ENCODE measurements at regions not wholly inside any gene's neighbourhood (a gene's known extent, or its start where the extent isn't known, plus 50 kb on each side); places are given as distances from the start of the nearest gene placed in this dataset.
A peak's percentile ranks its signal among the peaks of the same experiment; 100 is the strongest.
"Not testable (repeated sequence)": the region's sequence is repeated elsewhere in the genome, so short reads cannot be mapped to it uniquely, and the experiment has no call there.

GRCh38 chr5:154614595-154614994, 136.6 kb upstream of the HAND1 start:
- DNase-seq = no peak

- no peak for DNase-seq
These were observed 136.1 kb upstream of the HAND1 start for GRCh38 chr5:154614125-154614524.

- DNase-seq = no peak
These were observed 134.6 kb upstream of the HAND1 start for GRCh38 chr5:154612666-154613065.

- no peak for DNase-seq
These were observed 133.3 kb upstream of the HAND1 start for GRCh38 chr5:154611341-154611767.

GRCh38 chr5:154610321-154611154, 132.5 kb upstream of the HAND1 start:
- DNase-seq = peak; percentile 29

GRCh38 chr5:154609251-154609650, 131.2 kb upstream of the HAND1 start:
- DNase-seq = no peak

- DNase-seq = no peak
These were observed 130.5 kb upstream of the HAND1 start for GRCh38 chr5:154608531-154609011.

GRCh38 chr5:154607746-154608145, 129.7 kb upstream of the HAND1 start:
- no peak for DNase-seq

- no peak for DNase-seq
These were observed 128.2 kb upstream of the HAND1 start for GRCh38 chr5:154606246-154606645.

GRCh38 chr5:154603953-154604679, 126.1 kb upstream of the HAND1 start:
- DNase-seq = no peak

- DNase-seq = no peak
These were observed 125.5 kb upstream of the HAND1 start for GRCh38 chr5:154603485-154603884.

GRCh38 chr5:154603011-154603410, 125.0 kb upstream of the HAND1 start:
- DNase-seq = no peak

GRCh38 chr5:154601014-154601413, 123.0 kb upstream of the HAND1 start:
- DNase-seq = no peak

GRCh38 chr5:154598021-154598420, 120.0 kb upstream of the HAND1 start:
- DNase-seq = no peak

- DNase-seq = not testable (repeated sequence)
These were observed 118.8 kb upstream of the HAND1 start for GRCh38 chr5:154596844-154597243.

- DNase-seq = no peak
These were observed 117.6 kb upstream of the HAND1 start for GRCh38 chr5:154595662-154596061.

GRCh38 chr5:154593796-154594195, 115.8 kb upstream of the HAND1 start:
- no peak for DNase-seq

- DNase-seq = no peak
These were observed 115.0 kb upstream of the HAND1 start for GRCh38 chr5:154593071-154593470.

GRCh38 chr5:154590093-154590724, 112.2 kb upstream of the HAND1 start:
- no peak for DNase-seq

- no peak for DNase-seq
These were observed 111.5 kb upstream of the HAND1 start for GRCh38 chr5:154589511-154589910.

GRCh38 chr5:154588833-154589425, 110.9 kb upstream of the HAND1 start:
- not testable (repeated sequence) for DNase-seq

- no peak for DNase-seq
These were observed 110.2 kb upstream of the HAND1 start for GRCh38 chr5:154588091-154588774.

Measured in NCI-H1092 (cell line).